WI38 (cell line): ENCODE measurements at regions not wholly inside any gene's neighbourhood (a gene's known extent, or its start where the extent isn't known, plus 50 kb on each side); places are given as distances from the start of the nearest gene placed in this dataset.
"Not testable (repeated sequence)": the region's sequence is repeated elsewhere in the genome, so short reads cannot be mapped to it uniquely, and the experiment has no call there.

Experiments
- H3K4me3 ChIP-seq: 2 replicates; pipeline ENCODE4 v1.5.1; 2011; ENCODE audit warnings: low read depth, mild to moderate bottlenecking, control low read depth, low read length
- TF ChIP-seq, protein P1 (sequence below): IDR thresholded peaks from 2 replicates; pipeline ENCODE4 v1.5.1; 2012; ENCODE audit warnings: low read depth, mild to moderate bottlenecking, control low read depth, low read length

DNA sequence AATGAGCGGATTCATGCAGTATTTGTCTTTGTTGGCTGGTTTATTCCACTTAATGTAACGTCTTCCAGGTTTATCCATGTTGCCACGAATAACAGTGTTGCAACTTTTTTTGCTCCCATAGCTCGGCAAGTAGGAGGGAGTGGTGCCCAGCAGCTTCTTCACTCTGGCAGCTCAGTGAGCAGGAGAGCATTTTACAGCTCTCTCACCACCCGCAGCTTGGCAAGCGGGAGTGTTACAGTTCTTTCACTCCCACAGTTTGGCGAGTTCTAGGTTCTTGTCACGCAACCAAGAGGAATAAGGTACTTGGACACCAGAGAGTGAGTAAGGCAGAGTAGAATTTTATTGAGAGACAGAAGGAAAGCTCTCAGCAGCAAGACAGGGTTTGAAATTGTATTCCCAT is 935.2 kb downstream of the TBL1XR1 start:
- TF ChIP-seq, protein P1, sequence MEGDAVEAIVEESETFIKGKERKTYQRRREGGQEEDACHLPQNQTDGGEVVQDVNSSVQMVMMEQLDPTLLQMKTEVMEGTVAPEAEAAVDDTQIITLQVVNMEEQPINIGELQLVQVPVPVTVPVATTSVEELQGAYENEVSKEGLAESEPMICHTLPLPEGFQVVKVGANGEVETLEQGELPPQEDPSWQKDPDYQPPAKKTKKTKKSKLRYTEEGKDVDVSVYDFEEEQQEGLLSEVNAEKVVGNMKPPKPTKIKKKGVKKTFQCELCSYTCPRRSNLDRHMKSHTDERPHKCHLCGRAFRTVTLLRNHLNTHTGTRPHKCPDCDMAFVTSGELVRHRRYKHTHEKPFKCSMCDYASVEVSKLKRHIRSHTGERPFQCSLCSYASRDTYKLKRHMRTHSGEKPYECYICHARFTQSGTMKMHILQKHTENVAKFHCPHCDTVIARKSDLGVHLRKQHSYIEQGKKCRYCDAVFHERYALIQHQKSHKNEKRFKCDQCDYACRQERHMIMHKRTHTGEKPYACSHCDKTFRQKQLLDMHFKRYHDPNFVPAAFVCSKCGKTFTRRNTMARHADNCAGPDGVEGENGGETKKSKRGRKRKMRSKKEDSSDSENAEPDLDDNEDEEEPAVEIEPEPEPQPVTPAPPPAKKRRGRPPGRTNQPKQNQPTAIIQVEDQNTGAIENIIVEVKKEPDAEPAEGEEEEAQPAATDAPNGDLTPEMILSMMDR, result no peak
- H3K4me3 ChIP-seq, result no peak overlapping the region

GRCh38 chr3:176247191-176247590 is 950.1 kb downstream of the TBL1XR1 start:
- TF ChIP-seq, protein P1, result no peak
- no peak overlapping the region for H3K4me3 ChIP-seq

DNA sequence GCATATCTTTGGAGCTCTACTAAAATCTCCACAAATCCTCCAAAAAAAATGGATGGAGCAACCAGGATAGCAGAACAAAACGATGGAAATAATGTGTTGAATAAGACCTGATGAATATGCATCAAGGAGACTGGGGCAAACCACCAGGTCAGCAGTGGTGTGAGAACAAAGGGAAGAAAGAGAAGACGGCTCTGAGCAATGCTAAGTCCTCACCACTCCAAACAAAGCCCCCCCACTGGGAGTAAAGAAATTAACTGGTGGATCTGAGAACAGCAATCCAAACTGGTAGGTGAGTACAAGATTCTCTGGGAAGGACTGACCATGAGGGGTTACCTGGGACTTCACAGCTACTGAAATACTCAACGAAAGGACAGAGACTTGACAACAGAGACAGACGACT is 977.3 kb downstream of the TBL1XR1 start:
- no peak overlapping the region for H3K4me3 ChIP-seq

GRCh38 chr3:176214758-176215157 is 982.5 kb downstream of the TBL1XR1 start:
- TF ChIP-seq, protein P1, result no peak
- no peak overlapping the region for H3K4me3 ChIP-seq

More for the DNA sequence above, 977.3 kb downstream of the TBL1XR1 start:
- TF ChIP-seq, protein P1, result no peak

GRCh38 chr3:176213314-176213713 is 984.0 kb downstream of the TBL1XR1 start:
- not testable (repeated sequence) for H3K4me3 ChIP-seq

DNA sequence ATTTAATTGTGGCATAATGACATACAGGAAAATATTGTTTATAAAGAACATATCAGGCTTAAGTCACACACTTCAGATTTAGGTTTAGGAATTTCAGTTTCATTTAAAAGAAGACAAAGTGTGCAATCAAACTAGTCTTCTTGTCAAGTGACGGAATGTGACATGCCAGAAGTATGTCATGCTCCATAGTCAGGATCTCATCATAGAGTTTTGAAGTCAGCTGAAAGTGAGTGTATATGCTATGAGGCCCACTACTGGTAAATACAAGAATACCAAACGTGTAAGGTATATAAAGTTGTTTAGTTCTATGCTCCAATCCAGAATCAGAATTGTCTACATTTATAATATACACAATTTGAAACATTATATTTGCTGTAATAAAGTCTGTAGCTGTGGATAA is 988.4 kb downstream of the TBL1XR1 start:
- H3K4me3 ChIP-seq, result no peak overlapping the region
- TF ChIP-seq, protein P1, result no peak

DNA sequence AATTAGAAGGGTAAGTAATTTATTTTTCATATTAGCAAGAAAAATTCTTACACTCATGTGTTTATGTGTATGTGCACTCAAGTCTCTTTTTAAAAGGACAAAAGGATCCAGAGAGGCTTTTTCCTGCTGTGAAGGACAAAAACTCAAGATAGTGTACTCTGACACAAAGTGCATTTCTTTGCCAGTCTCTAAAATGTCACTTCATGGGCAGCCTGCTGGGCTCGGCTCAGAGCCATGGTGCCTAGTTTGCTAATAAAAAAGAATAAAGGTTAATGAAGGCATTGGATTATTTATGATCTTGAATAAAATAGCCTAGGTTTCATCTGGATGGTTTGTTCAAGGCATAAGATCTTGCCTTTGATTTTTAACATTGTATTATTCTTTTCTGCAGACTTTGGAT is 989.0 kb downstream of the TBL1XR1 start:
- TF ChIP-seq, protein P1, result no peak
- no peak overlapping the region for H3K4me3 ChIP-seq

DNA sequence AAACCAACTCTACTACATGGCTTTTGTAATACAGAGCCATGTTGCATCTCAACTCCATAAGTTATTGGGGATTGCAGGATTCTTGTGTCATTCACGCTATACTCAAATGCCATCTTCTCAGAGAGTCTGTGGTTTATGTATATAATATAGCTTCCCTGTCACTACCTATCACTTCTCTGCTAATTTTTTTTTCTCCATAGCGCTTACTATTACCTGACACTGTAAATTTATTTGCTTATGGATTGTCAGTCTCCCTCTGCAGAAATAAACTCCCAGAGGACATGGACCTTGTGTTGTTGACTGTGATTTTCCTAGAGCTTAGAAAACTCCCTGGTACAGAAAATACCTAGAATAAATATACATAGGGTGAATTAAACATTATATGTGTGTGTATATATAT is 990.5 kb downstream of the TBL1XR1 start:
- TF ChIP-seq, protein P1, result no peak
- H3K4me3 ChIP-seq, result no peak overlapping the region
